ENCODE measurements at regions not wholly inside any gene's neighbourhood (a gene's known extent, or its start where the extent isn't known, plus 50 kb on each side); places are given as distances from the start of the nearest gene placed in this dataset.
"Not testable (repeated sequence)": the region's sequence is repeated elsewhere in the genome, so short reads cannot be mapped to it uniquely, and the experiment has no call there.

GRCh38 chr15:87703327-87704111 is 553.0 kb downstream of the NTRK3 start:
- Histone ChIP-seq H3K36me3 (ENCODE audit: low read depth) (no peaks in the 10 kb centered on the region), H3K9me3 (peaks cover 9% of the 10 kb centered on the region), H3K4me1 (ENCODE audit: low read depth) (no peaks in the 10 kb centered on the region), H3K4me3 (no peak overlapping the region)
- intact Hi-C loops (cut with DNase I, micrococcal nuclease): no loop called here
- DNase-seq (no peak), ATAC-seq (no peak)
- TF ChIP-seq CTCF (IDR thresholded peaks at IDR 0.05): no peak

DNA sequence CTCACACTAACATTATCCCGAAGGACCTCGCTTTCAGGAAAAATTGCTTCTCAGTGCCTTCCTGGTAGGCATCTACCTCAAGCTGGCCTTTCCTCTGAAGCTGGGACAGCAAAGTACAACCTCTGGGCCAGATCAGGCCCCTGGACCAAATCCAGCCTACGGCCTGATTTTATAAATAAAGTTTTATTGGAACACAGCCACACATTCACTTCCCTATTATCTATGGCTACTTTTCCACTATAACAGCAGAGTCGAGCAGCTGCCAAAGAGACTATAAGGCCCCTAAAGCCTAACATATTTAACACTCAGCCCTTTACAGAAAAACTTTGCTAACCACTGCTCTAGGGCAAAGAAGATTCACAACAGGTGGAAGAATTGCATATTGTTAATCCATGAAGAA is 554.3 kb downstream of the NTRK3 start:
- Histone ChIP-seq H3K4me1 (ENCODE audit: low read depth) (no peaks in the 10 kb centered on the region), H3K36me3 (ENCODE audit: low read depth) (no peaks in the 10 kb centered on the region), H3K9me3 (peaks cover 11% of the 10 kb centered on the region), H3K4me3 (no peak overlapping the region)
- no peak for TF ChIP-seq CTCF (IDR thresholded peaks at IDR 0.05)
- intact Hi-C loops (cut with DNase I, micrococcal nuclease): no loop called here
- DNase-seq: no peak
- ATAC-seq: no peak

DNA sequence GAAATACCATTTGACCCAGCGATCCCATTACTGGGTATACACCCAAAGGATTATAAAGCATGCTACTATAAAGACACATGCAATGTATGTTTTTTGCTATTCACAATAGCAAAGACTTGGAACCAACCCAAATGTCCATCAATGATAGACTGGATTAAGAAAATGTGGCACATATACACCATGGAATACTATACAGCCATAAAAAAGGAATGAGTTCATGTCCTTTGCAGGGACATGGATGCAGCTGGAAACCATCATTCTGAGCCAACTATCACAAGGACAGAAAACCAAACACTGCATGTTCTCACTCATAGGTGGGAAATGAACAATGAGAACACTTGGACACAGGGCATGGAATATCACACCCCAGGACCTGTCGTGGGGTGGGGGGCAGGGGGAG is 558.1 kb downstream of the NTRK3 start:
- H3K4me1 ChIP-seq (ENCODE audit: low read depth); intact Hi-C loops (cut with DNase I, micrococcal nuclease); H3K4me3 ChIP-seq; ATAC-seq; DNase-seq; H3K36me3 ChIP-seq (ENCODE audit: low read depth): not testable (repeated sequence)
- peaks cover 19% of the 10 kb centered on the region for H3K9me3 ChIP-seq

GRCh38 chr15:87689716-87690115 is 566.8 kb downstream of the NTRK3 start:
- Histone ChIP-seq H3K4me1 (ENCODE audit: low read depth) (no peaks in the 10 kb centered on the region), H3K4me3 (no peak overlapping the region), H3K9me3 (peaks cover 20% of the 10 kb centered on the region), H3K36me3 (ENCODE audit: low read depth) (no peaks in the 10 kb centered on the region)
- intact Hi-C loops (cut with DNase I, micrococcal nuclease): no loop called here
- ATAC-seq: no peak
- no peak for DNase-seq
- no peak for TF ChIP-seq CTCF (IDR thresholded peaks at IDR 0.05)

GRCh38 chr15:87687523-87687870 is 569.0 kb downstream of the NTRK3 start:
- H3K4me1 ChIP-seq (ENCODE audit: low read depth): no peaks in the 10 kb centered on the region
- no peaks in the 10 kb centered on the region for H3K36me3 ChIP-seq (ENCODE audit: low read depth)
- no peak for ATAC-seq
- no peak for TF ChIP-seq CTCF (IDR thresholded peaks at IDR 0.05)
- H3K9me3 ChIP-seq: peaks cover 5% of the 10 kb centered on the region
- H3K4me3 ChIP-seq: no peak overlapping the region
- DNase-seq: no peak
- intact Hi-C loops (cut with DNase I, micrococcal nuclease): no loop called here

DNA sequence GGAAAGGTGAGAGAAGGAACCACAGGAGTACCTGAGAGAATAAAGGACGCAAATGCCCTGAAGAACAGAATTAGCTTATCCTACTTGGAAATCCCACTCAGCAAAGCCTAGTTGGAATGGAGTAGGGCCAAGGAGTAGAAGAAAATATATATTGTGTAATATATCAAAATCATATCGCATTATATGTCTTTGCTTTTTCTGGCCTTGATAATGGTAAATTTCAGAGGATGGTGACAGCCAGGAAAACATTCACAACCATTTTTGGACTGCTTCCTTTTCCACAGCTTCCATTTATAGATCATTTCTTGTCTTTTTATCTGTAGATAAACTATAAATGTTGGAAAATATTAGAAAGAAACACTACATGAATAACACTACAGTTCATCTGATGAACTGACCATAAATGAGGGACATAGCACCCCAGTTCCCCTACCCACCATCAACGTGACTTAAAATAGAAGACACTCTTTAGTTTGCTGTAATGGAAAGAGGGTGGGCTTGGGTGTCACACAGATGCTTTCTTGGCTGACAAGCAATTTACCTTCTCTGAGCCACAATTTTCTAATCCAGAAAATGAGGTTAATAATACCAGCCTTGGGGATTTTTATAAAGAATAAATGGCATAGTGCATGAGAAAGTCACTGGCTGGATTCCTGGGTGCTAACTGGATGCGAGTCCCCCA is 569.6 kb downstream of the NTRK3 start:
- H3K36me3 ChIP-seq (ENCODE audit: low read depth): no peaks in the 10 kb centered on the region
- H3K9me3 ChIP-seq: peaks cover 5% of the 10 kb centered on the region
- ATAC-seq (no peak), DNase-seq (no peak)
- H3K4me1 ChIP-seq (ENCODE audit: low read depth): no peaks in the 10 kb centered on the region
- TF ChIP-seq CTCF (IDR thresholded peaks at IDR 0.05): no peak
- no peak overlapping the region for H3K4me3 ChIP-seq
- intact Hi-C loops (cut with DNase I, micrococcal nuclease): no loop called here

All from mucosa of descending colon (tissue), 3 donors.